Prostate gland (tissue), 2 donors: ENCODE measurements at regions not wholly inside any gene's neighbourhood (a gene's known extent, or its start where the extent isn't known, plus 50 kb on each side); places are given as distances from the start of the nearest gene placed in this dataset.

Experiments
- CTCF ChIP-seq, 4 experiments: fragments of 200-600 bp in 2 of 4; fragments of 450-650 bp in 2 of 4; sonication (generic) in 2 of 4; IDR thresholded peaks; 1 replicate in 3 of 4; 2 replicates in 1 of 4; pipeline ENCODE4 v1.5.1; 2016 to 2019; ENCODE audit warnings: antibody characterized with exemption in 4 of 4, mild to moderate bottlenecking in 2 of 4, moderate library complexity in 2 of 4
- POLR2A ChIP-seq: fragments of 450-650 bp; IDR thresholded peaks from one replicate; pipeline ENCODE4 v1.6.1; 2016; ENCODE audit warnings: antibody characterized with exemption, mild to moderate bottlenecking
- POLR2AphosphoS5 ChIP-seq: sonication (generic); formaldehyde crosslinking; IDR thresholded peaks from one replicate; pipeline ENCODE4 v1.6.1; 2017; ENCODE audit warnings: antibody characterized with exemption

DNA sequence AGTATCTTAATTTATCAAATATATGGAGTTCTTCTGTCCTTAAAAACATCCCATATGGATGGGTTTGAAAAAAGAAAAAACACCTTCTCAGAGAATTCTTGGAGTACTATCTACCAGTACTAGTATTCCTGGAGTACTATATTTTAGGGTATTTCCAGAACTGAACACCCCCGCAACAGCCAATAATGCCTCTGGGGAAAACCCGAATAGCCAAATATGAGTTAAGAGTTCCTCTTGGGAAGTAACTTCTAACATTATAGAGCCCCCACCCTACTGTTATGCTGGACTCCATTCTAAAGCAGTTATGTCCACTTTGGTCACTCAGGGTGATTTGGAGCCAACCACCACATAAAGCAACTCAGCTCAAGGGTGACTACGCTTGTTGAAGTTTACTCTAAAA is 115.0 kb upstream of the RASGEF1B start:
- TF ChIP-seq POLR2A (no peak), POLR2AphosphoS5 (no peak), CTCF (IDR thresholded peaks at IDR 0.05) (no peak)
